Stimulated activated effector memory CD8-positive, alpha-beta T cell treated with anti-CD3 and anti-CD28 coated beads, Interleukin-12 subunit alpha, Interleukin-12 subunit beta, amount 100 ng/mL, for 72 hours (primary cell): ENCODE measurements at regions not wholly inside any gene's neighbourhood (a gene's known extent, or its start where the extent isn't known, plus 50 kb on each side); places are given as distances from the start of the nearest gene placed in this dataset.

Source experiments
- ATAC-seq: fragments of 150-1000 bp; cut with Tn5 transposase; 2 replicates; pipeline ENCODE4 v1.10.0; 2021
- DNase-seq, 2 donors: peaks; one replicate each; pipeline ENCODE4 v3.0.0; 2021 to 2022; ENCODE audit warnings: low spot score in 2 of 2
- H3K27ac Mint-ChIP-seq: one replicate; pipeline ENCODE4 v1.8.0; 2022; ENCODE audit warnings: mild to moderate bottlenecking, mixed read lengths
- H3K36me3 Mint-ChIP-seq: one replicate; pipeline ENCODE4 v1.8.0; 2022; ENCODE audit warnings: mild to moderate bottlenecking, mixed read lengths
- H3K4me1 Mint-ChIP-seq: one replicate; pipeline ENCODE4 v1.8.0; 2022; ENCODE audit warnings: mixed read lengths
- H3K4me3 Mint-ChIP-seq: one replicate; pipeline ENCODE4 v1.8.0; 2022; ENCODE audit warnings: mild to moderate bottlenecking, mixed read lengths
- H3K9me3 Mint-ChIP-seq: one replicate; pipeline ENCODE4 v1.8.0; 2022; ENCODE audit warnings: mixed read lengths

GRCh38 chr17:51516924-51517323 lies 256.6 kb downstream of the UTP18 start:
- Mint-ChIP-seq H3K4me3 (no peak overlapping the region), H3K9me3 (no peaks in the 10 kb centered on the region), H3K27ac (no peak overlapping the region), H3K4me1 (no peaks in the 10 kb centered on the region), H3K36me3 (no peaks in the 10 kb centered on the region)
- ATAC-seq = no peak
- DNase-seq = no peak

- Mint-ChIP-seq H3K27ac (no peak overlapping the region), H3K4me3 (no peak overlapping the region), H3K9me3 (peaks cover 6% of the 10 kb centered on the region), H3K4me1 (no peaks in the 10 kb centered on the region), H3K36me3 (no peaks in the 10 kb centered on the region)
- no peak for ATAC-seq
- DNase-seq = no peak
Observed at GRCh38 chr17:51524524-51524923, 264.2 kb downstream of the UTP18 start.

GRCh38 chr17:51526507-51526906 lies 266.2 kb downstream of the UTP18 start:
- H3K27ac Mint-ChIP-seq = no peak overlapping the region
- ATAC-seq (no peak), DNase-seq (no peak)
- no peak overlapping the region for H3K4me3 Mint-ChIP-seq
- H3K9me3 Mint-ChIP-seq = peaks cover 6% of the 10 kb centered on the region
- no peaks in the 10 kb centered on the region for H3K36me3 Mint-ChIP-seq
- no peaks in the 10 kb centered on the region for H3K4me1 Mint-ChIP-seq

- Mint-ChIP-seq H3K27ac (no peak overlapping the region), H3K9me3 (peaks cover 6% of the 10 kb centered on the region), H3K36me3 (no peaks in the 10 kb centered on the region), H3K4me1 (no peaks in the 10 kb centered on the region), H3K4me3 (no peak overlapping the region)
- no peak for ATAC-seq
- DNase-seq = no peak
Observed at GRCh38 chr17:51527225-51527982, 267.1 kb downstream of the UTP18 start.

- Mint-ChIP-seq H3K27ac (no peak overlapping the region), H3K4me1 (no peaks in the 10 kb centered on the region), H3K4me3 (no peak overlapping the region), H3K9me3 (peaks cover 6% of the 10 kb centered on the region), H3K36me3 (no peaks in the 10 kb centered on the region)
- ATAC-seq (no peak), DNase-seq (no peak)
Observed at GRCh38 chr17:51528111-51528510, 267.8 kb downstream of the UTP18 start.

- Mint-ChIP-seq H3K27ac (no peak overlapping the region), H3K4me3 (no peak overlapping the region), H3K4me1 (no peaks in the 10 kb centered on the region), H3K9me3 (no peaks in the 10 kb centered on the region), H3K36me3 (no peaks in the 10 kb centered on the region)
- no peak for DNase-seq
- ATAC-seq = no peak
Observed at GRCh38 chr17:51533219-51533618, 272.9 kb downstream of the UTP18 start.

GRCh38 chr17:51533821-51534220 lies 273.5 kb downstream of the UTP18 start:
- Mint-ChIP-seq H3K4me1 (no peaks in the 10 kb centered on the region), H3K36me3 (no peaks in the 10 kb centered on the region), H3K27ac (no peak overlapping the region), H3K9me3 (no peaks in the 10 kb centered on the region), H3K4me3 (no peak overlapping the region)
- DNase-seq = no peak
- no peak for ATAC-seq

GRCh38 chr17:51536627-51537026 lies 276.3 kb downstream of the UTP18 start:
- ATAC-seq (no peak), DNase-seq (no peak)
- H3K36me3 Mint-ChIP-seq = no peaks in the 10 kb centered on the region
- no peaks in the 10 kb centered on the region for H3K4me1 Mint-ChIP-seq
- H3K4me3 Mint-ChIP-seq = no peak overlapping the region
- no peak overlapping the region for H3K27ac Mint-ChIP-seq
- H3K9me3 Mint-ChIP-seq = no peaks in the 10 kb centered on the region

GRCh38 chr17:51537996-51538550 lies 277.7 kb downstream of the UTP18 start:
- Mint-ChIP-seq H3K9me3 (no peaks in the 10 kb centered on the region), H3K36me3 (no peaks in the 10 kb centered on the region), H3K4me1 (no peaks in the 10 kb centered on the region), H3K4me3 (no peak overlapping the region), H3K27ac (no peak overlapping the region)
- ATAC-seq (no peak), DNase-seq (no peak)

- Mint-ChIP-seq H3K36me3 (no peaks in the 10 kb centered on the region), H3K4me3 (no peak overlapping the region), H3K4me1 (no peaks in the 10 kb centered on the region), H3K9me3 (no peaks in the 10 kb centered on the region), H3K27ac (no peak overlapping the region)
- no peak for ATAC-seq
- no peak for DNase-seq
Observed at GRCh38 chr17:51540151-51540550, 279.8 kb downstream of the UTP18 start.

- H3K9me3 Mint-ChIP-seq = no peaks in the 10 kb centered on the region
- no peak overlapping the region for H3K4me3 Mint-ChIP-seq
- H3K27ac Mint-ChIP-seq = no peak overlapping the region
- H3K4me1 Mint-ChIP-seq = no peaks in the 10 kb centered on the region
- ATAC-seq (no peak), DNase-seq (no peak)
- no peaks in the 10 kb centered on the region for H3K36me3 Mint-ChIP-seq
Observed at GRCh38 chr17:51541215-51541614, 280.9 kb downstream of the UTP18 start.

- Mint-ChIP-seq H3K36me3 (no peaks in the 10 kb centered on the region), H3K4me3 (no peak overlapping the region), H3K9me3 (no peaks in the 10 kb centered on the region), H3K4me1 (no peaks in the 10 kb centered on the region), H3K27ac (no peak overlapping the region)
- ATAC-seq = no peak
- no peak for DNase-seq
Observed at GRCh38 chr17:51546114-51546513, 285.8 kb downstream of the UTP18 start.

GRCh38 chr17:51548125-51548524 lies 287.8 kb downstream of the UTP18 start:
- Mint-ChIP-seq H3K4me3 (no peak overlapping the region), H3K36me3 (no peaks in the 10 kb centered on the region), H3K4me1 (no peaks in the 10 kb centered on the region), H3K27ac (no peak overlapping the region), H3K9me3 (no peaks in the 10 kb centered on the region)
- DNase-seq = no peak
- no peak for ATAC-seq

- DNase-seq (no peak), ATAC-seq (no peak)
- no peak overlapping the region for H3K4me3 Mint-ChIP-seq
- no peak overlapping the region for H3K27ac Mint-ChIP-seq
- H3K36me3 Mint-ChIP-seq = no peaks in the 10 kb centered on the region
- H3K4me1 Mint-ChIP-seq = no peaks in the 10 kb centered on the region
- no peaks in the 10 kb centered on the region for H3K9me3 Mint-ChIP-seq
Observed at GRCh38 chr17:51555153-51555552, 294.8 kb downstream of the UTP18 start.

GRCh38 chr17:51559778-51560177 lies 299.4 kb downstream of the UTP18 start:
- no peak overlapping the region for H3K27ac Mint-ChIP-seq
- H3K4me1 Mint-ChIP-seq = no peaks in the 10 kb centered on the region
- H3K36me3 Mint-ChIP-seq = no peaks in the 10 kb centered on the region
- H3K9me3 Mint-ChIP-seq = no peaks in the 10 kb centered on the region
- DNase-seq (no peak), ATAC-seq (no peak)
- no peak overlapping the region for H3K4me3 Mint-ChIP-seq

GRCh38 chr17:51560398-51560797 lies 300.1 kb downstream of the UTP18 start:
- Mint-ChIP-seq H3K9me3 (no peaks in the 10 kb centered on the region), H3K36me3 (no peaks in the 10 kb centered on the region)

More at GRCh38 chr17:51560398-51560797, 300.1 kb downstream of the UTP18 start:
- no peak overlapping the region for H3K27ac Mint-ChIP-seq
- no peaks in the 10 kb centered on the region for H3K4me1 Mint-ChIP-seq
- DNase-seq (no peak), ATAC-seq (no peak)
- no peak overlapping the region for H3K4me3 Mint-ChIP-seq
